ENCODE measurements at regions not wholly inside any gene's neighbourhood (a gene's known extent, or its start where the extent isn't known, plus 50 kb on each side); places are given as distances from the start of the nearest gene placed in this dataset.

DNA sequence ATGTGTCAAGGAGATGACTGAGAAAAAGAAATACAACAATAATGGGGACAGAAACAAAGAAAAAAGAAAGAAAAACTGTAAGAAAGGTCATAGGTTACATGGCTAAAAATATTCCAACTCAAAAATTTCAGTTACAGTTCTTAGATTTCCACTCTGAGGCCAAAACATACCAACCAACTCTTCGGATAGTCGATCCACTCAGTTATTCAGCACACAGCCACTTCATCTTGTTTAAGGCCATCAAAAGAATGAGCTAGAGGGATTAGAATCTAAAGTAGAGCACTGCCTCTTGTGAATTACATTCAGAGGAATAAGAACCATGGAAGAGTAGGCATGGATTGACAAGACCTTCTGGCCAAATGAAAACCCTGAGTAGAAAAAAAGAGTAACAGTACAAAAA, 277.0 kb downstream of the MRPL39 start:
- TF ChIP-seq TAF1 (IDR thresholded peaks at IDR 0.05; ENCODE audit: low read depth, low read length) (no peak), POU2F2 (IDR thresholded peaks at IDR 0.05; ENCODE audit: low read depth, low read length) (no peak), SPI1 (IDR thresholded peaks at IDR 0.05; ENCODE audit: low read depth, low read length) (no peak), PAX5 (IDR thresholded peaks at IDR 0.05; ENCODE audit: insufficient read depth, low read length, severe bottlenecking) (no peak), POLR2AphosphoS5 (IDR thresholded peaks at IDR 0.05; ENCODE audit: low read depth, low read length) (no peak), POLR2A (IDR thresholded peaks at IDR 0.05; ENCODE audit: low read depth, low read length) (no peak)
- no peak for FAIRE-seq
- no peak for DNase-seq (ENCODE audit: insufficient read length, low spot score)

DNA sequence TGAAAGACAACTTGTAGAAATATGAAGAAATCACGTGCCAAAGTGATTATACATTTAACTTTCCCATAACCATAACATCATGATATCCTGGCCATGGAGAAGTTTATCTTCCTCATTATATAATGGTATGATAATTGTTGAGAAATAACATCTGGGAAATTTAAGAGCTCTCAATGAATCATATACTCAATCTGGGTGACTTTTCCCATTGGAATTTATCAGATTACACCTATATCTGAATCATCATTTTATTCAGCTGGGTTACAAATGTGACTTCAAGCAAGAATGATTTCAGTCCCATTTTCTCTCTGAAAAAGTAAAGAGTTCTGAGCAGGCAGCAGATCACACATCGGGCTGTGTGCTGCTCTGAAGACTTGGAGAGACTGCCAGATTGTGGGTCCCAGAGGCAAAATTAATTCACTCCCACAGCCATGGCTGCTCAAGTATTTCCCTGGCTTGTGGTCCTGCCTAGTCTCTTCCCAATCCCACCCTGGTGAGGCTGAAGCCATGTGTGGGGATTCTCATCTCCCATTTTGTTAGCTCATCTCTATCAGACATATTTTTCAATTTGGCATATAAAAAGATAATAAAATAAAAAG, 278.0 kb downstream of the MRPL39 start:
- no peak for FAIRE-seq
- DNase-seq (ENCODE audit: insufficient read length, low spot score), result no peak

DNA sequence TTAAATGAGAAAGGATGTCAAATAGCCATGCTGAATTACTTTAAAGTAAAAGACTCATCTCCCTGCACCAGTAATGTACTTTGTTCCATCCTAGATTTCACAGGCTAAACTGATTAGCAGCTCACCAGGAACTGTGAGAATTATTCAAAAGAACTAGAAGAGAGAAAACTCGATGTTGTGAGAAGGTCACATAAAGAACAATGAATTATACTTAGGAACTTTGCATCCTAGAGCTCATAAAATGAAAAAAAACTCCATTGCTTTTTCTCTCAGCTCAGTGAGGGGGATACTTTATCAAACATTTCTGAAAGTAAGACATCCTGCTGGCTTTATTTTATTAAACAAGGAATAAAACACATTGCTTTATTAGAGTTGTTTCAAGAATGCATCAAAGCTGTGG, 278.5 kb downstream of the MRPL39 start:
- TF ChIP-seq TAF1 (IDR thresholded peaks at IDR 0.05; ENCODE audit: low read depth, low read length), result no peak
- no peak for TF ChIP-seq POLR2A (IDR thresholded peaks at IDR 0.05; ENCODE audit: low read depth, low read length)
- no peak for TF ChIP-seq PAX5 (IDR thresholded peaks at IDR 0.05; ENCODE audit: insufficient read depth, low read length, severe bottlenecking)
- no peak for TF ChIP-seq POLR2AphosphoS5 (IDR thresholded peaks at IDR 0.05; ENCODE audit: low read depth, low read length)
- TF ChIP-seq POU2F2 (IDR thresholded peaks at IDR 0.05; ENCODE audit: low read depth, low read length), result no peak
- no peak for TF ChIP-seq SPI1 (IDR thresholded peaks at IDR 0.05; ENCODE audit: low read depth, low read length)
- FAIRE-seq, result no peak
- DNase-seq (ENCODE audit: insufficient read length, low spot score), result no peak

More for the DNA sequence above, 278.0 kb downstream of the MRPL39 start:
- TF ChIP-seq SPI1 (IDR thresholded peaks at IDR 0.05; ENCODE audit: low read depth, low read length) (no peak), POU2F2 (IDR thresholded peaks at IDR 0.05; ENCODE audit: low read depth, low read length) (no peak), PAX5 (IDR thresholded peaks at IDR 0.05; ENCODE audit: insufficient read depth, low read length, severe bottlenecking) (no peak), TAF1 (IDR thresholded peaks at IDR 0.05; ENCODE audit: low read depth, low read length) (no peak), POLR2AphosphoS5 (IDR thresholded peaks at IDR 0.05; ENCODE audit: low read depth, low read length) (no peak), POLR2A (IDR thresholded peaks at IDR 0.05; ENCODE audit: low read depth, low read length) (no peak)

DNA sequence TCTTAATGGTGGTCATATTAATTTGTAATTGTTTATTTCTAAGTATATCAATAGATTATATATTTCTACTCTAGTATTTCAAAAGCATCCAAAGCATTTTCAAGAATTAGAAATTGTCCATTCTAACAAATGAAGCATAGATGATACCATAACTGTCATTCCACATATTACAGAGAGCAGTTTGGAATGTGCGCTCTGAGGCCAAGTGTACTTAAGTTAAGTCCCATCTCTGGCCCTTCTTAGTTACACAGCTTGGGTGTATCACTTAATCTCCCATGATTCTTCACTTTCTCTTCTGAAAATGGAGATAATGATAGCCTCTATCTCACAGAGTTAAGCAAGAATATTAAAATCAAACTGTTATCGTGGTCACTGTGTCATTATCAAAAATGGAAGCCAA, 281.1 kb downstream of the MRPL39 start:
- TF ChIP-seq PAX5 (IDR thresholded peaks at IDR 0.05; ENCODE audit: insufficient read depth, low read length, severe bottlenecking), result no peak
- no peak for TF ChIP-seq POLR2A (IDR thresholded peaks at IDR 0.05; ENCODE audit: low read depth, low read length)
- TF ChIP-seq SPI1 (IDR thresholded peaks at IDR 0.05; ENCODE audit: low read depth, low read length), result no peak
- TF ChIP-seq TAF1 (IDR thresholded peaks at IDR 0.05; ENCODE audit: low read depth, low read length), result no peak
- TF ChIP-seq POU2F2 (IDR thresholded peaks at IDR 0.05; ENCODE audit: low read depth, low read length), result no peak
- TF ChIP-seq POLR2AphosphoS5 (IDR thresholded peaks at IDR 0.05; ENCODE audit: low read depth, low read length), result no peak
- FAIRE-seq (no peak), DNase-seq (ENCODE audit: insufficient read length, low spot score) (no peak)

DNA sequence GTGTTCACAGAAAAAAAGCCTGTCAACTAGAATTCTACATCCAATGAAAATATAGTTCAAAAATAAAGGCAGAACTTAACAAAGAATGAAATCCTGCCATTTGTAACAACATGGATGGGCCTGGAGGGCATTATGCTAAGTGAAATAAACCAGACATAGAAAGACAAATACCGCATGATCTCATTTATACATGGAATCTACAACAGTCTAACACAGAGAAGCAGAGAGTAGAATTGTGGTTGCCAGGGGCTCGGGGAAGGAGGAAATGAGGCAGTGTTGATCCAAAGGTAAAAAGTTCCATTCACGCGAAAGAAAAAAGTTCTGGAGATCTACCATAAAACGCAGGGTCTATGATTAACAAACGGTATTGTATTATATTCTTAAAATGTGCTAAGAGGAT, 282.6 kb downstream of the MRPL39 start:
- DNase-seq (ENCODE audit: insufficient read length, low spot score) (no peak), FAIRE-seq (no peak)
- TF ChIP-seq POU2F2 (IDR thresholded peaks at IDR 0.05; ENCODE audit: low read depth, low read length) (no peak), SPI1 (IDR thresholded peaks at IDR 0.05; ENCODE audit: low read depth, low read length) (no peak), PAX5 (IDR thresholded peaks at IDR 0.05; ENCODE audit: insufficient read depth, low read length, severe bottlenecking) (no peak), TAF1 (IDR thresholded peaks at IDR 0.05; ENCODE audit: low read depth, low read length) (no peak), POLR2A (IDR thresholded peaks at IDR 0.05; ENCODE audit: low read depth, low read length) (no peak), POLR2AphosphoS5 (IDR thresholded peaks at IDR 0.05; ENCODE audit: low read depth, low read length) (no peak)

DNA sequence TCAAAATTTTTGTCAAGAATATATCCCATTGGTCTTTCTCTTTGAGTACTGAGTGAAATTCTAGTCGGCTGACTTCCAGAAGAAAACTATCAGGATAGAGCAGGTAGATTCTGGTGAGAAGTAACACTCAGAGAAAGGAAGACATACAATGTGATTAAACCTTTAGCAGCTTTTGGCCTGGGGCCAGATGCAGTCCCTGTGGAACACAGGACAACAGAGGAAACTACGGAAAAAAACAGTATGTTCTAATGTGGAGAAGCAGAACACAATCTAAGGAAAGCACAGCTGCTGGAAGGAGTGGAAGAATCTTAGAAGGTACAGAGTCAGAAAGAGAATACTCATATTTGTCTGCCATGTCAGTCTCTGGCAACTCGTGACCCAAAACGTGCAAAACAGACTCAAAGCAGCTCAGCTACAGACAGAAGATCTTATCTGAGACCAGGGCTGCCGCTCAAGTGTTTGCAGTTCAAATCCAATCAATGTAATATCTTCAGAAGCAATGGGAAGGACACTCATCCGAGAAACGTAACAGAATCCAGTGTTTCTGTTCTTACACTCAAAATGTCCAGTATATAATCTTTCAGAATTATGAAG, 283.8 kb downstream of the MRPL39 start:
- DNase-seq (ENCODE audit: insufficient read length, low spot score) (no peak), FAIRE-seq (no peak)
- TF ChIP-seq SPI1 (IDR thresholded peaks at IDR 0.05; ENCODE audit: low read depth, low read length), result no peak
- no peak for TF ChIP-seq TAF1 (IDR thresholded peaks at IDR 0.05; ENCODE audit: low read depth, low read length)
- TF ChIP-seq PAX5 (IDR thresholded peaks at IDR 0.05; ENCODE audit: insufficient read depth, low read length, severe bottlenecking), result no peak
- no peak for TF ChIP-seq POU2F2 (IDR thresholded peaks at IDR 0.05; ENCODE audit: low read depth, low read length)
- TF ChIP-seq POLR2A (IDR thresholded peaks at IDR 0.05; ENCODE audit: low read depth, low read length), result no peak
- no peak for TF ChIP-seq POLR2AphosphoS5 (IDR thresholded peaks at IDR 0.05; ENCODE audit: low read depth, low read length)

DNA sequence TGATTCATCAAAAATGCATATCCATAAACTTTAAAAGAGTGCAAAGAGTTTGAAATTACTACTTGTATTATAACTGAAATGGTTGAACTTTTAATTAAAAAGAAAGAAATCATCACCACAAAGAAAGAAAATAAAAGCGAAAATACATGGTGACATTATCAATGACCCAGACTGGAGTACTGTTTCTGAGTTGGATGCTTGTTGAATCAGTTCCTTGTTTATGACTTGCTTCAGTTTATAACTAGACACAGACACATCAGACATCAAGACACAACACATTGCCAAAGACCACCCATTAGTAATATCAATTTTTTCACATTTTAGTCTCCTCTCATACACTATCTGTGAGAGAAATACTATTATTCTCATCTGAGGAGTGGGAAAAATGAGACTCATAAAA, 293.0 kb downstream of the MRPL39 start:
- FAIRE-seq (no peak), DNase-seq (ENCODE audit: insufficient read length, low spot score) (no peak)
- TF ChIP-seq SPI1 (IDR thresholded peaks at IDR 0.05; ENCODE audit: low read depth, low read length) (no peak), TAF1 (IDR thresholded peaks at IDR 0.05; ENCODE audit: low read depth, low read length) (no peak), POU2F2 (IDR thresholded peaks at IDR 0.05; ENCODE audit: low read depth, low read length) (no peak), PAX5 (IDR thresholded peaks at IDR 0.05; ENCODE audit: insufficient read depth, low read length, severe bottlenecking) (no peak), POLR2AphosphoS5 (IDR thresholded peaks at IDR 0.05; ENCODE audit: low read depth, low read length) (no peak), POLR2A (IDR thresholded peaks at IDR 0.05; ENCODE audit: low read depth, low read length) (no peak)

DNA sequence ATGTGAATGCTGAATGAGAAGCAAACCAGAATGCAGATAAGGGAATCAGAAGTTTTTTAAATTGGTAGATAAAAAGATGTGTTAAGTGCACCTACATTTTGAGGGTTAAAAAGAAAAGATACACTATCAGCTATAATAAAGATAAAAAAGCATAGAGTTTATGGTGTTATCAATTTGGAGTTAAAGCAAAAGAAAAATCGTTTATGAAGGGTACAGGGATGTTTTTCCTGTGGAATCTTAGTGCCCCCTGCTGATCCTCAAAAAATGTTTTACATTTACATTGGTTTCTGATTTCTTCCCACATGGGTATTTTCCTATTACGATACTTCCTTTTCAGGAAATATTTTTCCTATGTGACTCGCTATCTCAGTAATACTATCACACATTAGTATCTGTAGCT, 293.5 kb downstream of the MRPL39 start:
- FAIRE-seq, result no peak
- DNase-seq (ENCODE audit: insufficient read length, low spot score), result no peak
- no peak for TF ChIP-seq POLR2A (IDR thresholded peaks at IDR 0.05; ENCODE audit: low read depth, low read length)
- TF ChIP-seq PAX5 (IDR thresholded peaks at IDR 0.05; ENCODE audit: insufficient read depth, low read length, severe bottlenecking), result no peak
- no peak for TF ChIP-seq SPI1 (IDR thresholded peaks at IDR 0.05; ENCODE audit: low read depth, low read length)
- no peak for TF ChIP-seq POLR2AphosphoS5 (IDR thresholded peaks at IDR 0.05; ENCODE audit: low read depth, low read length)

DNA sequence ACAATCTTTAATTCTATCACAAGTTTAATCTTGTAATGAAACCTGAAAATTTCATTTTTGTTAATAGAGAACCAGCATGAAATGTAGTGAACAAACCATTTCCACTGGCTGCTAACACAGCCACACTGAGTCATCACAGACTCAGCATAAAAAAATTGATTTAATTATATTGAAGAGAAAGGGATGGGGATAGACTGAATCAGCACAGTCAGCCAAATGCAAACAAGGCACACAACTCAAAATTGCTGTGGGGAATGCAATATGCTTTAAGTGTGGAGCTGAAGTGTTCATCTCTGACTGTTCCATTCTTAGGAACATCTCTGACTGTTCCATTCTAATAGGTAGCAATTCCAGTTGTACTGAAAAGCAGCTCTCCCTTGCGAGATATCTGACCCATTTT, 299.8 kb downstream of the MRPL39 start:
- no peak for TF ChIP-seq POU2F2 (IDR thresholded peaks at IDR 0.05; ENCODE audit: low read depth, low read length)
- TF ChIP-seq POLR2A (IDR thresholded peaks at IDR 0.05; ENCODE audit: low read depth, low read length), result no peak
- TF ChIP-seq SPI1 (IDR thresholded peaks at IDR 0.05; ENCODE audit: low read depth, low read length), result no peak
- no peak for TF ChIP-seq PAX5 (IDR thresholded peaks at IDR 0.05; ENCODE audit: insufficient read depth, low read length, severe bottlenecking)
- no peak for TF ChIP-seq POLR2AphosphoS5 (IDR thresholded peaks at IDR 0.05; ENCODE audit: low read depth, low read length)
- no peak for TF ChIP-seq TAF1 (IDR thresholded peaks at IDR 0.05; ENCODE audit: low read depth, low read length)
- DNase-seq (ENCODE audit: insufficient read length, low spot score), result no peak
- no peak for FAIRE-seq
